Lower leg skin (tissue), 3 donors: ENCODE measurements at regions not wholly inside any gene's neighbourhood (a gene's known extent, or its start where the extent isn't known, plus 50 kb on each side); places are given as distances from the start of the nearest gene placed in this dataset.

Source experiments
- POLR2A ChIP-seq, 2 donors: fragments of 450-650 bp; IDR thresholded peaks; one replicate each; pipeline ENCODE4 v1.6.1; 2016 to 2017; ENCODE audit warnings: antibody characterized with exemption in 2 of 2, mild to moderate bottlenecking in 1 of 2, moderate library complexity in 1 of 2
- TF ChIP-seq, protein P1 (sequence below), 3 donors: fragments of 450-650 bp; IDR thresholded peaks; one replicate each; pipeline ENCODE4 v1.5.1; 2016; ENCODE audit warnings: antibody characterized with exemption in 3 of 3, mild to moderate bottlenecking in 3 of 3, moderate library complexity in 2 of 3

GRCh38 chr3:148615382-148615781 lies 82.3 kb upstream of the AGTR1 start:
- no peak for TF ChIP-seq POLR2A (IDR thresholded peaks at IDR 0.05)
- TF ChIP-seq, protein P1, sequence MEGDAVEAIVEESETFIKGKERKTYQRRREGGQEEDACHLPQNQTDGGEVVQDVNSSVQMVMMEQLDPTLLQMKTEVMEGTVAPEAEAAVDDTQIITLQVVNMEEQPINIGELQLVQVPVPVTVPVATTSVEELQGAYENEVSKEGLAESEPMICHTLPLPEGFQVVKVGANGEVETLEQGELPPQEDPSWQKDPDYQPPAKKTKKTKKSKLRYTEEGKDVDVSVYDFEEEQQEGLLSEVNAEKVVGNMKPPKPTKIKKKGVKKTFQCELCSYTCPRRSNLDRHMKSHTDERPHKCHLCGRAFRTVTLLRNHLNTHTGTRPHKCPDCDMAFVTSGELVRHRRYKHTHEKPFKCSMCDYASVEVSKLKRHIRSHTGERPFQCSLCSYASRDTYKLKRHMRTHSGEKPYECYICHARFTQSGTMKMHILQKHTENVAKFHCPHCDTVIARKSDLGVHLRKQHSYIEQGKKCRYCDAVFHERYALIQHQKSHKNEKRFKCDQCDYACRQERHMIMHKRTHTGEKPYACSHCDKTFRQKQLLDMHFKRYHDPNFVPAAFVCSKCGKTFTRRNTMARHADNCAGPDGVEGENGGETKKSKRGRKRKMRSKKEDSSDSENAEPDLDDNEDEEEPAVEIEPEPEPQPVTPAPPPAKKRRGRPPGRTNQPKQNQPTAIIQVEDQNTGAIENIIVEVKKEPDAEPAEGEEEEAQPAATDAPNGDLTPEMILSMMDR (IDR thresholded peaks at IDR 0.05): no peak
